Limb (tissue), 2 donors: ENCODE measurements at regions not wholly inside any gene's neighbourhood (a gene's known extent, or its start where the extent isn't known, plus 50 kb on each side); places are given as distances from the start of the nearest gene placed in this dataset.

ENCODE experiments used
- DNase-seq, 2 donors: peaks; one replicate each; pipeline ENCODE4 v3.0.0-alpha.2; 2016; ENCODE audit errors: extremely low spot score in 2 of 2

GRCh38 chr3:1808590-1808989 lies 290.1 kb upstream of the CNTN4 start:
- no peak for DNase-seq

- DNase-seq: no peak
Measured at GRCh38 chr3:1823867-1824266, 274.8 kb upstream of the CNTN4 start.

GRCh38 chr3:1824359-1824758 lies 274.3 kb upstream of the CNTN4 start:
- no peak for DNase-seq

GRCh38 chr3:1828519-1828918 lies 270.1 kb upstream of the CNTN4 start:
- DNase-seq: no peak

- DNase-seq: no peak
Measured at GRCh38 chr3:1830851-1831250, 267.8 kb upstream of the CNTN4 start.

GRCh38 chr3:1832395-1832794 lies 266.3 kb upstream of the CNTN4 start:
- DNase-seq: no peak

- no peak for DNase-seq
Measured at GRCh38 chr3:1843111-1843510, 255.6 kb upstream of the CNTN4 start.

- no peak for DNase-seq
Measured at GRCh38 chr3:1847571-1847970, 251.1 kb upstream of the CNTN4 start.

GRCh38 chr3:1848935-1849334 lies 249.7 kb upstream of the CNTN4 start:
- no peak for DNase-seq

- no peak for DNase-seq
Measured at GRCh38 chr3:1852950-1853349, 245.7 kb upstream of the CNTN4 start.

- DNase-seq: no peak
Measured at GRCh38 chr3:1855841-1856240, 242.8 kb upstream of the CNTN4 start.

GRCh38 chr3:1870738-1871137 lies 227.9 kb upstream of the CNTN4 start:
- no peak for DNase-seq

GRCh38 chr3:1883534-1883933 lies 215.1 kb upstream of the CNTN4 start:
- no peak for DNase-seq

- DNase-seq: no peak
Measured at GRCh38 chr3:1892459-1892858, 206.2 kb upstream of the CNTN4 start.

- DNase-seq: no peak
Measured at GRCh38 chr3:1902416-1902815, 196.2 kb upstream of the CNTN4 start.

GRCh38 chr3:1903111-1903510 lies 195.6 kb upstream of the CNTN4 start:
- DNase-seq: no peak

- DNase-seq: no peak
Measured at GRCh38 chr3:1907911-1908310, 190.8 kb upstream of the CNTN4 start.

- no peak for DNase-seq
Measured at GRCh38 chr3:1908651-1909445, 189.8 kb upstream of the CNTN4 start.

- no peak for DNase-seq
Measured at GRCh38 chr3:1910322-1910721, 188.3 kb upstream of the CNTN4 start.

GRCh38 chr3:1929788-1930414 lies 168.8 kb upstream of the CNTN4 start:
- DNase-seq: no peak

GRCh38 chr3:1938975-1939374 lies 159.7 kb upstream of the CNTN4 start:
- DNase-seq: no peak

GRCh38 chr3:1942781-1943180 lies 155.9 kb upstream of the CNTN4 start:
- DNase-seq: no peak

- no peak for DNase-seq
Measured at GRCh38 chr3:1943395-1944118, 155.1 kb upstream of the CNTN4 start.
